ENCODE measurements at regions not wholly inside any gene's neighbourhood (a gene's known extent, or its start where the extent isn't known, plus 50 kb on each side); places are given as distances from the start of the nearest gene placed in this dataset.

DNA sequence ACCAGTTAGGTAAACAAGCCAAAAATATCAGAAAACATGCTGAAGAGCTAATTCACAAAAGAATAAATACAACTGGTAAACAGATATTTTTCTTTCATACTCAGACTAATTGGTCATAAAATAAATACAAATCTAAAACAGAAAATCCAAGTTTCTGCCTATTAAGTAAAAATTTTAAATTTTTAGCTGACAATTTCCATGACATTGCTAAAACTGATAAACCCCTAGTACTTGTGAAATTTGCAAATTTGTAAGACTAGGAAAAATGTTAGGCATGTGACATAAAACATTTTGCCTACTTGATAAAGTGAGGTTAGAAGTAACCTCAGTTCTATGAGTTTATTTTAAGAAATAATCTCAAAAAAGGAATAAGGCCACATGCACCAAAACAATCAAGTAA, 356.1 kb downstream of the LRATD1 start:
- TF ChIP-seq, protein P1, sequence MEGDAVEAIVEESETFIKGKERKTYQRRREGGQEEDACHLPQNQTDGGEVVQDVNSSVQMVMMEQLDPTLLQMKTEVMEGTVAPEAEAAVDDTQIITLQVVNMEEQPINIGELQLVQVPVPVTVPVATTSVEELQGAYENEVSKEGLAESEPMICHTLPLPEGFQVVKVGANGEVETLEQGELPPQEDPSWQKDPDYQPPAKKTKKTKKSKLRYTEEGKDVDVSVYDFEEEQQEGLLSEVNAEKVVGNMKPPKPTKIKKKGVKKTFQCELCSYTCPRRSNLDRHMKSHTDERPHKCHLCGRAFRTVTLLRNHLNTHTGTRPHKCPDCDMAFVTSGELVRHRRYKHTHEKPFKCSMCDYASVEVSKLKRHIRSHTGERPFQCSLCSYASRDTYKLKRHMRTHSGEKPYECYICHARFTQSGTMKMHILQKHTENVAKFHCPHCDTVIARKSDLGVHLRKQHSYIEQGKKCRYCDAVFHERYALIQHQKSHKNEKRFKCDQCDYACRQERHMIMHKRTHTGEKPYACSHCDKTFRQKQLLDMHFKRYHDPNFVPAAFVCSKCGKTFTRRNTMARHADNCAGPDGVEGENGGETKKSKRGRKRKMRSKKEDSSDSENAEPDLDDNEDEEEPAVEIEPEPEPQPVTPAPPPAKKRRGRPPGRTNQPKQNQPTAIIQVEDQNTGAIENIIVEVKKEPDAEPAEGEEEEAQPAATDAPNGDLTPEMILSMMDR (IDR thresholded peaks at IDR 0.05), result no peak
- no peak for TF ChIP-seq ZFX (IDR thresholded peaks at IDR 0.05; ENCODE audit: borderline replicate concordance)

All from 22Rv1 (cell line).